ENCODE measurements at regions not wholly inside any gene's neighbourhood (a gene's known extent, or its start where the extent isn't known, plus 50 kb on each side); places are given as distances from the start of the nearest gene placed in this dataset.
"Not testable (repeated sequence)": the region's sequence is repeated elsewhere in the genome, so short reads cannot be mapped to it uniquely, and the experiment has no call there.

- TF ChIP-seq CTCF (IDR thresholded peaks at IDR 0.05) = no peak
- H3K4me3 ChIP-seq = no peak overlapping the region
- no peak for DNase-seq (ENCODE audit: low spot score)
- H3K27ac ChIP-seq = no peak overlapping the region
These were observed 726.5 kb upstream of the NECTIN3 start for GRCh38 chr3:110344897-110345767.

GRCh38 chr3:110349295-110349694, 722.3 kb upstream of the NECTIN3 start:
- no peak overlapping the region for H3K4me3 ChIP-seq
- H3K27ac ChIP-seq = no peak overlapping the region
- no peak for DNase-seq (ENCODE audit: low spot score)
- no peak for TF ChIP-seq CTCF (IDR thresholded peaks at IDR 0.05)

- DNase-seq (ENCODE audit: low spot score) = no peak
- TF ChIP-seq CTCF (IDR thresholded peaks at IDR 0.05) = no peak
- no peak overlapping the region for H3K4me3 ChIP-seq
- peak overlapping the region in 1 of 2 donors; percentile 39 for H3K27ac ChIP-seq
These were observed 718.6 kb upstream of the NECTIN3 start for GRCh38 chr3:110352841-110353604.

- Histone ChIP-seq H3K27ac (no peak overlapping the region), H3K4me3 (no peak overlapping the region)
- DNase-seq (ENCODE audit: low spot score) = no peak
- no peak for TF ChIP-seq CTCF (IDR thresholded peaks at IDR 0.05)
These were observed 708.9 kb upstream of the NECTIN3 start for GRCh38 chr3:110362751-110363150.

GRCh38 chr3:110367289-110367688, 704.3 kb upstream of the NECTIN3 start:
- not testable (repeated sequence) for DNase-seq (ENCODE audit: low spot score); H3K27ac ChIP-seq

GRCh38 chr3:110375751-110376518, 695.7 kb upstream of the NECTIN3 start:
- no peak overlapping the region for H3K4me3 ChIP-seq
- no peak for DNase-seq (ENCODE audit: low spot score)
- H3K27ac ChIP-seq = no peak overlapping the region
- no peak for TF ChIP-seq CTCF (IDR thresholded peaks at IDR 0.05)

More at GRCh38 chr3:110367289-110367688, 704.3 kb upstream of the NECTIN3 start:
- not testable (repeated sequence) for H3K4me3 ChIP-seq

GRCh38 chr3:110378481-110378880, 693.1 kb upstream of the NECTIN3 start:
- H3K4me3 ChIP-seq = no peak overlapping the region
- no peak for TF ChIP-seq CTCF (IDR thresholded peaks at IDR 0.05)
- H3K27ac ChIP-seq = no peak overlapping the region
- no peak for DNase-seq (ENCODE audit: low spot score)
